ENCODE measurements at regions not wholly inside any gene's neighbourhood (a gene's known extent, or its start where the extent isn't known, plus 50 kb on each side); places are given as distances from the start of the nearest gene placed in this dataset.
A peak's percentile ranks its signal among the peaks of the same experiment; 100 is the strongest.
"Not testable (repeated sequence)": the region's sequence is repeated elsewhere in the genome, so short reads cannot be mapped to it uniquely, and the experiment has no call there.

GRCh38 chr10:32217216-32217615, 129.7 kb downstream of the EPC1 start:
- Histone ChIP-seq H3K9me3 (peaks cover 0 to 8% of the 10 kb centered on the region in 2 donors), H3K27ac (no peak overlapping the region), H3K4me3 (no peak overlapping the region), H3K4me1 (no peaks in the 10 kb centered on the region), H3K36me3 (no peaks in the 10 kb centered on the region), H3K27me3 (no peaks in the 10 kb centered on the region)
- no peak for TF ChIP-seq CTCF (IDR thresholded peaks at IDR 0.05)
- no peak for TF ChIP-seq POLR2A (IDR thresholded peaks at IDR 0.05)
- DNase-seq, result no peak
- intact Hi-C loops (cut with DNase I; ENCODE audit: low total_unique reads), result no loop called here

GRCh38 chr10:32213838-32214237, 133.1 kb downstream of the EPC1 start:
- H3K36me3 ChIP-seq; DNase-seq; H3K4me1 ChIP-seq; H3K27me3 ChIP-seq; H3K9me3 ChIP-seq; H3K27ac ChIP-seq; intact Hi-C loops (cut with DNase I; ENCODE audit: low total_unique reads); H3K4me3 ChIP-seq: not testable (repeated sequence)

- no peak for TF ChIP-seq POLR2A (IDR thresholded peaks at IDR 0.05)
- no peak for TF ChIP-seq CTCF (IDR thresholded peaks at IDR 0.05)
Measured at GRCh38 chr10:32211046-32211363, 136.0 kb downstream of the EPC1 start.

GRCh38 chr10:32210306-32211045, 136.5 kb downstream of the EPC1 start:
- no peaks in the 10 kb centered on the region for H3K27me3 ChIP-seq
- no peaks in the 10 kb centered on the region for H3K36me3 ChIP-seq
- intact Hi-C loops (cut with DNase I; ENCODE audit: low total_unique reads), result no loop called here
- H3K4me3 ChIP-seq, result no peak overlapping the region
- DNase-seq, result no peak
- H3K27ac ChIP-seq, result no peak overlapping the region
- TF ChIP-seq CTCF (IDR thresholded peaks at IDR 0.05) (peak in 3 of 4 experiments; percentile 15 to 43 (median 42)), POLR2A (IDR thresholded peaks at IDR 0.05) (no peak)
- no peaks in the 10 kb centered on the region for H3K9me3 ChIP-seq
- no peaks in the 10 kb centered on the region for H3K4me1 ChIP-seq

More at GRCh38 chr10:32211046-32211363, 136.0 kb downstream of the EPC1 start:
- DNase-seq, result no peak
- Histone ChIP-seq H3K27me3 (no peaks in the 10 kb centered on the region), H3K27ac (no peak overlapping the region), H3K4me3 (no peak overlapping the region), H3K36me3 (no peaks in the 10 kb centered on the region), H3K9me3 (no peaks in the 10 kb centered on the region), H3K4me1 (no peaks in the 10 kb centered on the region)
- intact Hi-C loops (cut with DNase I; ENCODE audit: low total_unique reads), result no loop called here

GRCh38 chr10:32208005-32208404, 139.0 kb downstream of the EPC1 start:
- H3K9me3 ChIP-seq; intact Hi-C loops (cut with DNase I; ENCODE audit: low total_unique reads); H3K27ac ChIP-seq; H3K4me1 ChIP-seq; DNase-seq; H3K27me3 ChIP-seq; H3K4me3 ChIP-seq; H3K36me3 ChIP-seq: not testable (repeated sequence)

- H3K4me3 ChIP-seq, result no peak overlapping the region
- H3K27ac ChIP-seq, result no peak overlapping the region
- H3K4me1 ChIP-seq, result no peaks in the 10 kb centered on the region
- no peaks in the 10 kb centered on the region for H3K36me3 ChIP-seq
- intact Hi-C loops (cut with DNase I; ENCODE audit: low total_unique reads), result no loop called here
- DNase-seq, result no peak
- TF ChIP-seq POLR2A (IDR thresholded peaks at IDR 0.05) (no peak), CTCF (IDR thresholded peaks at IDR 0.05) (peak in 3 of 4 experiments; percentile 20 to 40 (median 40))
- no peaks in the 10 kb centered on the region for H3K27me3 ChIP-seq
- H3K9me3 ChIP-seq, result no peaks in the 10 kb centered on the region
Measured at GRCh38 chr10:32207544-32207943, 139.4 kb downstream of the EPC1 start.
